Breast epithelium (tissue), 3 donors: ENCODE measurements at regions not wholly inside any gene's neighbourhood (a gene's known extent, or its start where the extent isn't known, plus 50 kb on each side); places are given as distances from the start of the nearest gene placed in this dataset.

Source experiments
- POLR2A ChIP-seq: fragments of 450-650 bp; IDR thresholded peaks from one replicate; pipeline ENCODE4 v1.6.1; 2016; ENCODE audit warnings: antibody characterized with exemption, mild to moderate bottlenecking, moderate library complexity
- TF ChIP-seq, protein P1 (sequence below), 3 donors: fragments of 450-650 bp; IDR thresholded peaks; one replicate each; pipeline ENCODE4 v1.5.1; 2016 to 2017; ENCODE audit warnings: antibody characterized with exemption in 3 of 3, mild to moderate bottlenecking in 3 of 3, moderate library complexity in 3 of 3

DNA sequence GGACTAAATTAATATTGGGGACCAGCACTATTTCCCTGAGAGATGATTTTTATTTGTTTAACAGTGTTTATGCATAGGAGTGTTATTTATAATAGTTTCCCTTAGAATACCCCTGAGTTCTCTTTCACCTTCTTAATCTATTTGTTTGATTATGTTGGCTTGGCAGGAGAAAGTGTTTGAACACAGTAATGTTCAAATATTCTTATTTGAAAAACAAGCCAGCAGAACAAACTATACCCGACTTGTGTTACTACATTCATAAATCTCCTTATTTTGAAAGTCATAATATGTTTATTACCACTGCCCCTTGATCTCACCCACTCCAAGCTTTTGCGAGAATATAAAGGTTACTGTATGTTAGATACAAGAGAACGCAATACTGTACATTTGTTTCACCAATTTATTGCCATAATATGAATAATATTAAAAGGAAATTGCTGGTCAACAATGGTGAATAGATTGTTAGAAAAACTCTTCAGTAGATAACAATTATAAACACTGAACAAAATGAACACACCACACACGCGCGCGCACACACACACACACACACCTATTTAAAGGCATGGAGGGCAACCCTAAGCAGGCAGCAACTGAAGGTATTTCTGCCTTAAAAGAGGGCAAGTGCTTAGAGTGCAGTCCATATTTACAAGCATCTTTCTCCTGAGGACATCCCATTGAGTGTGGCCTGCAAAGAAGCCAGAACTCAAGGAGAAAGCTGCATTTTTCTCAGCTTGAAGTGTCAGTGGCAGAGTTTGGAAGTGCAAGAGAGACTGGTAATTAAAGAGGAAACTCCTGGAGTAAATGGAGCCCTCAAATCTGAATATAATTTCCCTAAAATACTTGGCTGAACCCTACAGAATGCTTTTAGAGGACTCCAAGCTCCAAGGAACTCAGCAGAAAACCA lies 279.4 kb upstream of the MAN1A1 start:
- TF ChIP-seq, protein P1, sequence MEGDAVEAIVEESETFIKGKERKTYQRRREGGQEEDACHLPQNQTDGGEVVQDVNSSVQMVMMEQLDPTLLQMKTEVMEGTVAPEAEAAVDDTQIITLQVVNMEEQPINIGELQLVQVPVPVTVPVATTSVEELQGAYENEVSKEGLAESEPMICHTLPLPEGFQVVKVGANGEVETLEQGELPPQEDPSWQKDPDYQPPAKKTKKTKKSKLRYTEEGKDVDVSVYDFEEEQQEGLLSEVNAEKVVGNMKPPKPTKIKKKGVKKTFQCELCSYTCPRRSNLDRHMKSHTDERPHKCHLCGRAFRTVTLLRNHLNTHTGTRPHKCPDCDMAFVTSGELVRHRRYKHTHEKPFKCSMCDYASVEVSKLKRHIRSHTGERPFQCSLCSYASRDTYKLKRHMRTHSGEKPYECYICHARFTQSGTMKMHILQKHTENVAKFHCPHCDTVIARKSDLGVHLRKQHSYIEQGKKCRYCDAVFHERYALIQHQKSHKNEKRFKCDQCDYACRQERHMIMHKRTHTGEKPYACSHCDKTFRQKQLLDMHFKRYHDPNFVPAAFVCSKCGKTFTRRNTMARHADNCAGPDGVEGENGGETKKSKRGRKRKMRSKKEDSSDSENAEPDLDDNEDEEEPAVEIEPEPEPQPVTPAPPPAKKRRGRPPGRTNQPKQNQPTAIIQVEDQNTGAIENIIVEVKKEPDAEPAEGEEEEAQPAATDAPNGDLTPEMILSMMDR (IDR thresholded peaks at IDR 0.05): no peak
- TF ChIP-seq POLR2A: no peak
